Vagina (tissue), 2 donors: ENCODE measurements at regions not wholly inside any gene's neighbourhood (a gene's known extent, or its start where the extent isn't known, plus 50 kb on each side); places are given as distances from the start of the nearest gene placed in this dataset.

Source experiments
- CTCF ChIP-seq, 3 experiments: fragments of 450-650 bp in 2 of 3; fragments of 200-600 bp in 1 of 3; sonication (generic) in 1 of 3; IDR thresholded peaks; one replicate each; pipeline ENCODE4 v1.5.1; 2017 to 2019; ENCODE audit warnings: antibody characterized with exemption in 3 of 3, mild to moderate bottlenecking in 2 of 3, moderate library complexity in 2 of 3
- POLR2A ChIP-seq, 2 donors: fragments of 450-650 bp; IDR thresholded peaks; one replicate each; pipeline ENCODE4 v1.6.1; 2017; ENCODE audit warnings: antibody characterized with exemption in 2 of 2, mild to moderate bottlenecking in 2 of 2, moderate library complexity in 2 of 2

- TF ChIP-seq CTCF (IDR thresholded peaks at IDR 0.05) (no peak), POLR2A (IDR thresholded peaks at IDR 0.05) (no peak)
Observed at GRCh38 chr1:81323862-81324261, 476.9 kb upstream of the ADGRL2 start.
